Large intestine (tissue), 3 donors: ENCODE measurements at regions not wholly inside any gene's neighbourhood (a gene's known extent, or its start where the extent isn't known, plus 50 kb on each side); places are given as distances from the start of the nearest gene placed in this dataset.

Experiments used
- DNase-seq, 2 donors: peaks; one replicate each; pipeline versions ENCODE4 v3.0.0 to v3.0.0-alpha.2; 2013
- H3K27ac ChIP-seq: one replicate; pipeline ENCODE4 v1.5.1; 2013; ENCODE audit warnings: low read length
- H3K27me3 ChIP-seq: 2 replicates; pipeline ENCODE4 v1.6.1; 2013; ENCODE audit warnings: low read length; ENCODE audit not compliant: control insufficient read depth, insufficient read depth
- H3K36me3 ChIP-seq: 2 replicates; pipeline ENCODE4 v1.6.1; 2013; ENCODE audit warnings: low read length; ENCODE audit not compliant: control insufficient read depth, insufficient read depth
- H3K4me1 ChIP-seq: one replicate; pipeline ENCODE4 v1.6.1; 2013; ENCODE audit warnings: low read length; ENCODE audit not compliant: control insufficient read depth, insufficient read depth
- H3K4me3 ChIP-seq: one replicate; pipeline ENCODE4 v1.5.1; 2013; ENCODE audit warnings: low read length
- H3K9me3 ChIP-seq: one replicate; pipeline ENCODE4 v1.6.1; 2013; ENCODE audit warnings: mild to moderate bottlenecking, low read depth, low read length, moderate library complexity; ENCODE audit not compliant: control insufficient read depth
- WGBS: methylation state at CpG from one replicate; pipeline ENCODE4 v1.1.5; 2013; ENCODE audit warnings: low lambda C conversion rate; ENCODE audit not compliant: insufficient coverage; 5-methylcytosine and 5-hydroxymethylcytosine counted together

- H3K4me1 ChIP-seq: no peaks in the 10 kb centered on the region
- H3K9me3 ChIP-seq: peaks cover 9% of the 10 kb centered on the region
- 71% methylated on average over 1 of the region's 5 CpGs for WGBS
- no peaks in the 10 kb centered on the region for H3K27me3 ChIP-seq
- H3K4me3 ChIP-seq: no peak overlapping the region
- H3K27ac ChIP-seq: no peak overlapping the region
- H3K36me3 ChIP-seq: no peaks in the 10 kb centered on the region
- no peak for DNase-seq
Measured at GRCh38 chr18:30072609-30073385, 969.7 kb downstream of the DSC3 start.

- H3K27me3 ChIP-seq: no peaks in the 10 kb centered on the region
- H3K9me3 ChIP-seq: no peaks in the 10 kb centered on the region
- no peak overlapping the region for H3K27ac ChIP-seq
- no peak for DNase-seq
- 100% methylated on average over 1 of the region's 3 CpGs for WGBS
- H3K4me3 ChIP-seq: no peak overlapping the region
- H3K36me3 ChIP-seq: no peaks in the 10 kb centered on the region
- H3K4me1 ChIP-seq: no peaks in the 10 kb centered on the region
Measured at GRCh38 chr18:30066288-30066687, 976.3 kb downstream of the DSC3 start.

DNA sequence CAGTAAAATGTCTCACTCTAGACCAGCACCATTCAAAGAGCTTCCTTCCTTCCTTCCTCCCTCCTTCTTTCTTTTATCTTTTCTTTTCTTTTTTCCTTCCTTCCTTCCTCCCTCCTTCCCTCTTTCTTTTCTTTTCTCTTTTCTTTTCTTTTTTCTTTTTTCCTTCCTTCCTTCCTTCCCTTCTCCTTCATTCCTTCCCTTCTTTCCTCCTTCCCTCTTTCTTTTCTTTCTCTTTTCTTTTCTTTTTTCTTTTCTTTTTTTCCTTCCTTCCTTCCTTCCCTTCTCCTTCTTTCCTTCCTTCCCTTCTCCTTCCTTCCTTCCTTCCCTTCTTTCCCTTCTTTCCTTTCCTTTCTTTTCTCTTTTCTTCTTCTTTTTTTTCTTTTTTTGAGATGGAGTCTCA is 985.1 kb downstream of the DSC3 start:
- no peak overlapping the region for H3K27ac ChIP-seq

DNA sequence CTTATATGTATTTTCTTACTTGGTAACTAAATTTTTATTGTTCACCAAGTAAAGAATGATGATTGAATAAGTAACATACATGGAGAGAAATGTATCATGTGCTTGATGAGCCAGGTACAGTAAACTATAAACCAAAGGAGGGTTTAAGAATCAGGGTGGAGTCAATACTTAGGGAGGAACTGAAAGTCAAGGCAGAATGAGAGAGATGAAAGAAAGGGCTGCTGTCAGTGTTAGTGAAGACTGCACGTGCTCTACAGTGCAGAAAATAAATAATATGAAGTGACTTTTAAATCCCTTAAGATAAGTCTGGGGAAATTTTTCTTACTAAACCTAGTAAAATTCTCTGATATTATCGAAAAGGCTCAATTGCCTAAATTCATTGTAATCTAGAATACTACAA is 986.0 kb downstream of the DSC3 start:
- no peak for DNase-seq
- no peak overlapping the region for H3K27ac ChIP-seq
- no peaks in the 10 kb centered on the region for H3K9me3 ChIP-seq
- H3K4me3 ChIP-seq: no peak overlapping the region
- no peaks in the 10 kb centered on the region for H3K27me3 ChIP-seq
- WGBS: 67% methylated on average over 1 of the region's 2 CpGs
- no peaks in the 10 kb centered on the region for H3K4me1 ChIP-seq
- H3K36me3 ChIP-seq: no peaks in the 10 kb centered on the region

More for the DNA sequence above, 985.1 kb downstream of the DSC3 start:
- H3K9me3 ChIP-seq: no peaks in the 10 kb centered on the region
- no peak overlapping the region for H3K4me3 ChIP-seq
- H3K36me3 ChIP-seq: no peaks in the 10 kb centered on the region
- no peaks in the 10 kb centered on the region for H3K4me1 ChIP-seq
- DNase-seq: no peak
- H3K27me3 ChIP-seq: no peaks in the 10 kb centered on the region

- Histone ChIP-seq H3K27me3 (no peaks in the 10 kb centered on the region), H3K9me3 (no peaks in the 10 kb centered on the region), H3K4me3 (no peak overlapping the region), H3K27ac (no peak overlapping the region), H3K36me3 (no peaks in the 10 kb centered on the region), H3K4me1 (no peaks in the 10 kb centered on the region)
- DNase-seq: no peak
- WGBS: 100% methylated on average over 2 of the region's 5 CpGs
Measured at GRCh38 chr18:30044496-30044895, 998.0 kb downstream of the DSC3 start.

DNA sequence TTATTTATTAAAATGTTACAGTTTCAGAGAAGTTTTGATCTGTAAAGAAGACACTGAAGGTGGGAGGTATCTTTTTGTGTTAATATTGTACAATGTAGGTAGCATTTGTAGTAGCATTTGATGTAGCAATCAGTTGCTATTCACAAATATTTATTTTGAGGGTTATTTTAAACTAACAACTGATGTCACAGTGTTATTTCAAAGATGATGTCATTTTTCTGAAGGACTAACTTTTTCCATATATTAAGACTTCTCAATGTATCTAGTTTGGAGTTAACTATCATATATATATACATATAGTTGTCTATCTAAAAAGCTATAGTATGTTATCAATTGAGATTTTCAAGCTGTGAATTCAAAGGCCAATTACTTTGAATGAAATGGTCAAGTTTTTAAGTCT is 1003.3 kb downstream of the DSC3 start:
- H3K27me3 ChIP-seq: no peaks in the 10 kb centered on the region
- H3K36me3 ChIP-seq: no peaks in the 10 kb centered on the region
- H3K9me3 ChIP-seq: no peaks in the 10 kb centered on the region
- H3K4me1 ChIP-seq: no peaks in the 10 kb centered on the region
- no peak overlapping the region for H3K4me3 ChIP-seq
- no peak overlapping the region for H3K27ac ChIP-seq
- no peak for DNase-seq

GRCh38 chr18:30034818-30035217 is 1007.7 kb downstream of the DSC3 start:
- no CpG with 5 or more reads among the region's 3 CpGs for WGBS
- Histone ChIP-seq H3K4me1 (no peaks in the 10 kb centered on the region), H3K36me3 (no peaks in the 10 kb centered on the region), H3K9me3 (no peaks in the 10 kb centered on the region), H3K27me3 (no peaks in the 10 kb centered on the region), H3K4me3 (no peak overlapping the region), H3K27ac (no peak overlapping the region)
- DNase-seq: no peak

DNA sequence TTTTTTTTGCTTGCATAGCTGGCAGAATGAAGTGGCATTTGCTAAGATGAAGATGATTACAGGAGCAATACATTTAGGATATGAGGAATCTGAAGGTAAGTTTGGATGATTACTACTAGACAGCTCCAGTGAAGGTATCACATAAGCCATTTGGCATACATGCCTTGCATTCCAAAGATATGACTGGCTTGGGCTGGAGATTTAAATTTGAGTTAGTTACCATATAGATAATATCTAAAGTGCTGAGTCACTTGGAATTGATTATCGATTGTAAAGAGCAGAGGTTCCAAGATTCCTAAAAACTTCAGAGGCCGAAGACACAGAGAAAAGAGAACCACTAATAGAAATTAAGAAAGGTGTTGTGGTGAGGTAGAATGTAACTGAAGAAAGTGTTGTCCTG is 1026.4 kb downstream of the DSC3 start:
- WGBS: 88% methylated on average over 2 of the region's 2 CpGs
- Histone ChIP-seq H3K4me1 (no peaks in the 10 kb centered on the region), H3K27ac (no peak overlapping the region), H3K36me3 (no peaks in the 10 kb centered on the region), H3K27me3 (no peaks in the 10 kb centered on the region), H3K4me3 (no peak overlapping the region), H3K9me3 (no peaks in the 10 kb centered on the region)
- no peak for DNase-seq

DNA sequence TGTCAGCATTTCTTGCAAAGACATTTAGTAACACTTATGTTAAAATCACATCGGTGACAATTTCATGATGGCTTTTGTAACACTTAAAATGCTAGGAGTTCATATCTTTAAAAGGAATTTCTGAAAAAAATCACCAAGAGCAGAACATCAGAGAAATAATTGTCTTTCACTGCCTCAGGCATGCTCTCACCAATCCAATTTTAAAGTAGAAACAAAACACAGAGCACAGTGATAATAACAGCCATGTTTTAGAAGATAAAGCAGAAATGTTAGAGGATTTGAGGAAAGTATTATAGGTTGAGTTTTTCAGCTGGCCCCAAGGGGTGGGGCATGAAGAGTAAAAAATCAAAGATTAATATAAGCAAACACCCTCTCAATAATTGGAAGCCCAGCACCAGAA is 1037.6 kb downstream of the DSC3 start:
- Histone ChIP-seq H3K9me3 (no peaks in the 10 kb centered on the region), H3K36me3 (no peaks in the 10 kb centered on the region), H3K27me3 (no peaks in the 10 kb centered on the region), H3K27ac (no peak overlapping the region), H3K4me3 (no peak overlapping the region), H3K4me1 (no peaks in the 10 kb centered on the region)
- DNase-seq: no peak
- no CpG with 5 or more reads among the region's 1 CpG for WGBS

DNA sequence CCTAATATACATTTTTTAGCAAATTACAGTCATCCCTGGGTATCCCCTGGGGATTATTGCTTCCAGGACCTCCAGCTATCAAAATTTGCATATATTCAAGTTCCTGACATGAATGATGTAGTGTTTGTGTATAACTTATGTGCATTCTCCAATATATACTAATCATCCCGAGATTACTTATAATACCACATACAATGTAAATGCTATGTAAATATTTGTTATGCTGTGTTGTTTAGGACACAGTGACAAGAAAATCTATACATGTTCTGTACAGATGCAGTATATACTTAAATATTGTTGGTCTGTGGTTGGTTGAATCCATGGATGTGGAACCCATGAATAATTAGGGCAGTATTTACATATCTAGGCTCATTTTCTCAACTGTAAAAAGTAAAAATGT is 1060.3 kb downstream of the DSC3 start:
- DNase-seq: no peak
- 33% methylated on average over 1 of the region's 1 CpG for WGBS
- no peaks in the 10 kb centered on the region for H3K4me1 ChIP-seq
- H3K9me3 ChIP-seq: no peaks in the 10 kb centered on the region
- H3K27ac ChIP-seq: no peak overlapping the region
- no peak overlapping the region for H3K4me3 ChIP-seq
- H3K27me3 ChIP-seq: no peaks in the 10 kb centered on the region
- no peaks in the 10 kb centered on the region for H3K36me3 ChIP-seq

- Histone ChIP-seq H3K36me3 (no peaks in the 10 kb centered on the region), H3K27ac (no peak overlapping the region), H3K4me3 (no peak overlapping the region), H3K27me3 (no peaks in the 10 kb centered on the region), H3K9me3 (no peaks in the 10 kb centered on the region), H3K4me1 (no peaks in the 10 kb centered on the region)
- 83% methylated on average over 1 of the region's 1 CpG for WGBS
- no peak for DNase-seq
Measured at GRCh38 chr18:29979881-29980280, 1062.7 kb downstream of the DSC3 start.
